B cell (primary cell): ENCODE measurements at regions not wholly inside any gene's neighbourhood (a gene's known extent, or its start where the extent isn't known, plus 50 kb on each side); places are given as distances from the start of the nearest gene placed in this dataset.

Source experiments
- EZH2 ChIP-seq: IDR thresholded peaks from 2 replicates; pipeline ENCODE4 v1.6.1; 2012; ENCODE audit warnings: borderline replicate concordance, low read depth, mild to moderate bottlenecking, moderate library complexity, low read length; ENCODE audit not compliant: insufficient read depth, poor library complexity, severe bottlenecking
- TF ChIP-seq, protein P1 (sequence below): fragments of 200-600 bp; IDR thresholded peaks from one replicate; pipeline ENCODE4 v1.8.0; 2022; ENCODE audit warnings: antibody characterized with exemption, mild to moderate bottlenecking

GRCh38 chr2:53438100-53438499, 329.5 kb upstream of the CHAC2 start:
- TF ChIP-seq, protein P1, sequence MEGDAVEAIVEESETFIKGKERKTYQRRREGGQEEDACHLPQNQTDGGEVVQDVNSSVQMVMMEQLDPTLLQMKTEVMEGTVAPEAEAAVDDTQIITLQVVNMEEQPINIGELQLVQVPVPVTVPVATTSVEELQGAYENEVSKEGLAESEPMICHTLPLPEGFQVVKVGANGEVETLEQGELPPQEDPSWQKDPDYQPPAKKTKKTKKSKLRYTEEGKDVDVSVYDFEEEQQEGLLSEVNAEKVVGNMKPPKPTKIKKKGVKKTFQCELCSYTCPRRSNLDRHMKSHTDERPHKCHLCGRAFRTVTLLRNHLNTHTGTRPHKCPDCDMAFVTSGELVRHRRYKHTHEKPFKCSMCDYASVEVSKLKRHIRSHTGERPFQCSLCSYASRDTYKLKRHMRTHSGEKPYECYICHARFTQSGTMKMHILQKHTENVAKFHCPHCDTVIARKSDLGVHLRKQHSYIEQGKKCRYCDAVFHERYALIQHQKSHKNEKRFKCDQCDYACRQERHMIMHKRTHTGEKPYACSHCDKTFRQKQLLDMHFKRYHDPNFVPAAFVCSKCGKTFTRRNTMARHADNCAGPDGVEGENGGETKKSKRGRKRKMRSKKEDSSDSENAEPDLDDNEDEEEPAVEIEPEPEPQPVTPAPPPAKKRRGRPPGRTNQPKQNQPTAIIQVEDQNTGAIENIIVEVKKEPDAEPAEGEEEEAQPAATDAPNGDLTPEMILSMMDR = no peak
- no peak for TF ChIP-seq EZH2
